Body of pancreas (tissue), 4 donors: ENCODE measurements at regions not wholly inside any gene's neighbourhood (a gene's known extent, or its start where the extent isn't known, plus 50 kb on each side); places are given as distances from the start of the nearest gene placed in this dataset.

Source experiments
- ATAC-seq: fragments of 150-250 bp; one replicate; pipeline ENCODE4 v1.9.1; 2016
- DNase-seq, 4 donors: peaks; one replicate each; pipeline ENCODE4 v3.0.0-alpha.2; 2019
- H3K27ac ChIP-seq, 4 donors: fragments of 200-600 bp; sonication (generic); 1 replicate in 3 of 4; 2 replicates in 1 of 4; pipeline versions ENCODE4 v1.5.1 to v1.6.1; 2016 to 2019; ENCODE audit warnings: mild to moderate bottlenecking in 1 of 4, mixed read lengths in 1 of 4, moderate library complexity in 1 of 4
- H3K27me3 ChIP-seq, 2 donors: fragments of 200-600 bp; sonication (generic); one replicate each; pipeline ENCODE4 v1.6.0; 2016; ENCODE audit warnings: mild to moderate bottlenecking in 1 of 2
- H3K36me3 ChIP-seq, 2 donors: fragments of 200-600 bp; sonication (generic); replicated peaks in 1 of 2; 2 replicates each; pipeline ENCODE4 v1.5.1; 2016; ENCODE audit warnings: low read depth in 2 of 2; ENCODE audit not compliant: insufficient read depth in 1 of 2
- H3K4me1 ChIP-seq: fragments of 200-600 bp; sonication (generic); one replicate; pipeline ENCODE4 v1.6.0; 2016
- H3K4me3 ChIP-seq, 2 donors: fragments of 200-600 bp; sonication (generic); 1 replicate in 1 of 2; 2 replicates in 1 of 2; pipeline ENCODE4 v1.5.1; 2016 to 2019
- H3K9me3 ChIP-seq, 3 donors: fragments of 200-600 bp; sonication (generic); 1 replicate in 2 of 3; 2 replicates in 1 of 3; pipeline ENCODE4 v1.5.1; 2016
- POLR2A ChIP-seq, 3 donors: fragments of 450-650 bp; IDR thresholded peaks; one replicate each; pipeline ENCODE4 v1.6.1; 2016; ENCODE audit warnings: antibody characterized with exemption in 3 of 3, mild to moderate bottlenecking in 2 of 3
- whole genome bisulfite sequencing, 2 donors: methylation state at CpG; one replicate each; pipeline ENCODE4 v1.1.5; 2017; 5-methylcytosine and 5-hydroxymethylcytosine counted together
- intact Hi-C: fragments of 100-400 bp; cut with DNase I; formaldehyde crosslinking; loops from one replicate; pipeline ENCODE4 v1.15.1; 2023
- TF ChIP-seq, protein P1 (sequence below), 7 experiments: fragments of 450-650 bp in 4 of 7; fragments of 200-600 bp in 3 of 7; sonication (generic) in 3 of 7; IDR thresholded peaks; one replicate each; pipeline ENCODE4 v1.5.1; 2016 to 2019; ENCODE audit warnings: antibody characterized with exemption in 7 of 7

DNA sequence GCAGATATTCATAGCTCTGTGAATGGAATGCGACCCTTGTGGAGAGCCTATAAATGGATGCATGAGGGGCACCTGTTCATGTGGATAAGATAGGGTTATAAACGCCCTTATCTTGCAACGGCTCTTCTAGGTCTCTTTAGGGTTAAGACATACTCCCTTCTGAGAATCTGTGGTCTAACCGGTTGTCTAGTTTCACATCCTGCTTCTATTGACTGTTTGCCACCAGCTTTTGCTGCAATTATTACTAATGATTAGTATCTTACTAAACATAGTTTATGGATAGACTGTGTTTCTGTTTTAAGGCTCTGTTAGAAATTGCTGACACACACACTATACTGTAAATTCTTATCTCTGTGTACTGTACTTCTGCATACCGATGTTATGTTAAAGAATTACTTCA lies 198.9 kb upstream of the CYLC2 start:
- 54 to 57% methylated on average over 5 of the region's 5 CpGs for WGBS, 2 donors
- ATAC-seq (no peak), DNase-seq (no peak)
- H3K27me3 ChIP-seq: no peaks in the 10 kb centered on the region
- H3K9me3 ChIP-seq: no peaks in the 10 kb centered on the region
- H3K4me3 ChIP-seq: no peak overlapping the region
- H3K27ac ChIP-seq: no peak overlapping the region
- no peak for TF ChIP-seq POLR2A (IDR thresholded peaks at IDR 0.05)
- no peaks in the 10 kb centered on the region for H3K36me3 ChIP-seq
- H3K4me1 ChIP-seq: no peaks in the 10 kb centered on the region
- intact Hi-C loops: no loop called here

DNA sequence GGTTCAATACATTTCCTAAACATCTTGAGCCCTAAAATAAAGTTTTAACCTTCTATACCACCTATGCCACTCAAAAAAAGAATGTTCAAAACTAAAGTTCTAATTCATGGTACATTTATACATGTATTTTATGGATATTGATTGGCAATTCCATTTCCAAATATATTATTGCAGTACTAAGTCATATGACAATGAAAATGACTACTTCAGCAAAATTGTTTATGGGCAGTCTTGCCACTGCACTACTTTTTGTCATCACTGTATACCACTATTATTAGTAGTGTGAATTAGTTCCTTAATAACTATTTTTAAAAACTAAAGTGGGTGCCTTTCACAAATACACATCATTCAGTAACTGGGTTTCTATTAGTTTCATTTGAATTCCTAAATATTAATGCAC lies 199.6 kb upstream of the CYLC2 start:
- Histone ChIP-seq H3K9me3 (no peaks in the 10 kb centered on the region), H3K27ac (no peak overlapping the region), H3K4me1 (no peaks in the 10 kb centered on the region), H3K27me3 (no peaks in the 10 kb centered on the region), H3K4me3 (no peak overlapping the region), H3K36me3 (no peaks in the 10 kb centered on the region)
- DNase-seq (no peak), ATAC-seq (no peak)
- TF ChIP-seq, protein P1, sequence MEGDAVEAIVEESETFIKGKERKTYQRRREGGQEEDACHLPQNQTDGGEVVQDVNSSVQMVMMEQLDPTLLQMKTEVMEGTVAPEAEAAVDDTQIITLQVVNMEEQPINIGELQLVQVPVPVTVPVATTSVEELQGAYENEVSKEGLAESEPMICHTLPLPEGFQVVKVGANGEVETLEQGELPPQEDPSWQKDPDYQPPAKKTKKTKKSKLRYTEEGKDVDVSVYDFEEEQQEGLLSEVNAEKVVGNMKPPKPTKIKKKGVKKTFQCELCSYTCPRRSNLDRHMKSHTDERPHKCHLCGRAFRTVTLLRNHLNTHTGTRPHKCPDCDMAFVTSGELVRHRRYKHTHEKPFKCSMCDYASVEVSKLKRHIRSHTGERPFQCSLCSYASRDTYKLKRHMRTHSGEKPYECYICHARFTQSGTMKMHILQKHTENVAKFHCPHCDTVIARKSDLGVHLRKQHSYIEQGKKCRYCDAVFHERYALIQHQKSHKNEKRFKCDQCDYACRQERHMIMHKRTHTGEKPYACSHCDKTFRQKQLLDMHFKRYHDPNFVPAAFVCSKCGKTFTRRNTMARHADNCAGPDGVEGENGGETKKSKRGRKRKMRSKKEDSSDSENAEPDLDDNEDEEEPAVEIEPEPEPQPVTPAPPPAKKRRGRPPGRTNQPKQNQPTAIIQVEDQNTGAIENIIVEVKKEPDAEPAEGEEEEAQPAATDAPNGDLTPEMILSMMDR (IDR thresholded peaks at IDR 0.05): no peak
- TF ChIP-seq POLR2A (IDR thresholded peaks at IDR 0.05): no peak
- intact Hi-C loops: no loop called here

DNA sequence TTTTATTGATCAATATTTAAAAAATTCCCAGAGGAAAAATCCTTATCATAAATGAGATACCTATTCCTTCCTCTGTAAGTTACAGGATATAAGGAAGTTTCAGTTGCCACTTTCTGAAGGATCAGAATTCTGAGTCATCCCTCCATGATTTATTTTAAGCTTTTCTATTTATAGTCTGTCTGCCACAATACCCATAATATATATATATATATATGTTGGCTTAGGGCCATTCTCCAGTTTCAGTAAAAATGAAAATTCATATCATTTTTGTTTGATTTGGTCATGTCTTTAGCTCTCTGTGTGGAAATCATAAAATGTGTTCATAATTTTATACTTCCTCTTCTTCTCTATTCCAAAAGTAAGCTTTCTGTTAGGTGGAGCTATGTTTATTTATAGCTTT lies 215.8 kb upstream of the CYLC2 start:
- ATAC-seq: no peak
- Histone ChIP-seq H3K36me3 (no peaks in the 10 kb centered on the region), H3K4me3 (no peak overlapping the region), H3K9me3 (no peaks in the 10 kb centered on the region), H3K4me1 (no peaks in the 10 kb centered on the region), H3K27ac (no peak overlapping the region), H3K27me3 (no peaks in the 10 kb centered on the region)
- no peak for DNase-seq
- intact Hi-C loops: no loop called here
- TF ChIP-seq POLR2A (IDR thresholded peaks at IDR 0.05): no peak
- TF ChIP-seq, protein P1 (IDR thresholded peaks at IDR 0.05): no peak

DNA sequence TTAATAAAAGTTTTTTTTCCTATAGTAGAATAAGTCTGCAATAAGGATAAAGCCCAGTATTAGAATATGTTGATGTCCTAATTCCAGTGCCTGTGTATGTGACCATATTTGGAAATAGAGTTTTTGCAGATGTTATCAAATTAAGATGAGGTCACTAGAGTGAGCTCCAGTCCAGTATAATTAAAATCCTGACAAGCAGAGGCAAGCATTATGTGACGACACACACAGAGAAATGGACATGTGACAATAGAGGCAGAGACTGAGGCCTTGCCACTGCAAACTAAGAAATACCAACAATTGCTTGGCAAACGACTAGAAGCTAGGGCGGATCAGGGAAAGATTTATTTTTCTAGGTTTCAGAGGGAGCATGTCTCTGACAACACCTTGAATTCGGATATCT lies 216.4 kb upstream of the CYLC2 start:
- ATAC-seq (no peak), DNase-seq (no peak)
- Histone ChIP-seq H3K36me3 (no peaks in the 10 kb centered on the region), H3K4me1 (no peaks in the 10 kb centered on the region), H3K27me3 (no peaks in the 10 kb centered on the region), H3K27ac (no peak overlapping the region), H3K9me3 (no peaks in the 10 kb centered on the region), H3K4me3 (no peak overlapping the region)
- intact Hi-C loops: no loop called here
- TF ChIP-seq POLR2A (IDR thresholded peaks at IDR 0.05): no peak
- TF ChIP-seq, protein P1 (IDR thresholded peaks at IDR 0.05): no peak
- WGBS, 2 donors: 48 to 53% methylated on average over 4 of the region's 4 CpGs

DNA sequence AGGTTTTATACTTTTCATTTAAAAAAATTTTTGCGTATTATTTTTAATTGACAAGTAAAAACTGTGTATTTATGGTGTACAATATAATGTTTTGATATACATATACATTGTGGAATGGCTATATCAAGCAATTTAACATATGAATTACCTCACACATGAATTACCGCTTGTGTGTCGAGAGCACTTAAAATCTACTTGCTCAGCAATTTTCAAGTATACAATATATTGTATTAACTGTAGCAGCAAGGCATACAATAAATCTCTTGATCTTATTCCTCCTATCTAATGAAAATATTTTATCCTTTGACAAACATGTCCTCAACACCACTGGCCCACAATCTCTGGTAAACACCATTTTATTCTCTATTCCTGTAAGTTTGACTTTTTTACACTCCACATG lies 224.4 kb upstream of the CYLC2 start:
- intact Hi-C loops: no loop called here

More for the DNA sequence above, 224.4 kb upstream of the CYLC2 start:
- no peak for DNase-seq
- H3K27ac ChIP-seq: no peak overlapping the region
- H3K9me3 ChIP-seq: no peaks in the 10 kb centered on the region
- no peak for TF ChIP-seq POLR2A (IDR thresholded peaks at IDR 0.05)
- TF ChIP-seq, protein P1 (IDR thresholded peaks at IDR 0.05): no peak
- H3K4me1 ChIP-seq: no peaks in the 10 kb centered on the region
- WGBS, 2 donors: 90 to 94% methylated on average over 3 of the region's 3 CpGs
- H3K4me3 ChIP-seq: no peak overlapping the region
- no peaks in the 10 kb centered on the region for H3K36me3 ChIP-seq
- ATAC-seq: no peak
- H3K27me3 ChIP-seq: no peaks in the 10 kb centered on the region
